ENCODE measurements at regions not wholly inside any gene's neighbourhood (a gene's known extent, or its start where the extent isn't known, plus 50 kb on each side); places are given as distances from the start of the nearest gene placed in this dataset.

DNA sequence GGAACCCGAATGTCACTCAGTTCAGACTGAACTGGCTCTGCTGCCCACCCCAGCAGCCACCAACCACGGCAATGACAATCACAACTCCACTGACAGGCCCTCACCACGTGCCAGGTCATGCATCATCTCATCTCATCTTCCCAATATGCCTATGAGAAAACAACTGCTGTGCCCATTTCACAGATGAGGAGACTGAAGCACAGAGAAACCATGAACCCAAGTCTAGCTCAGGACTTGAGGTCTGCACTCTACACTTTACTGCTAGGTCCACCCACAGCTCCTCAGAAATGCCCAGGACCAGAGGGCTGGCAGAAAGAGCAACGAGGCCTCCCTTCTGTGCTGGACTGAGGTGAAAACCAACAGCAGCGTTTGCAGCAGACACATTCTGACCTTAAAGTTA is 99.2 kb upstream of the LINGO1 start:
- TF ChIP-seq, protein P1, sequence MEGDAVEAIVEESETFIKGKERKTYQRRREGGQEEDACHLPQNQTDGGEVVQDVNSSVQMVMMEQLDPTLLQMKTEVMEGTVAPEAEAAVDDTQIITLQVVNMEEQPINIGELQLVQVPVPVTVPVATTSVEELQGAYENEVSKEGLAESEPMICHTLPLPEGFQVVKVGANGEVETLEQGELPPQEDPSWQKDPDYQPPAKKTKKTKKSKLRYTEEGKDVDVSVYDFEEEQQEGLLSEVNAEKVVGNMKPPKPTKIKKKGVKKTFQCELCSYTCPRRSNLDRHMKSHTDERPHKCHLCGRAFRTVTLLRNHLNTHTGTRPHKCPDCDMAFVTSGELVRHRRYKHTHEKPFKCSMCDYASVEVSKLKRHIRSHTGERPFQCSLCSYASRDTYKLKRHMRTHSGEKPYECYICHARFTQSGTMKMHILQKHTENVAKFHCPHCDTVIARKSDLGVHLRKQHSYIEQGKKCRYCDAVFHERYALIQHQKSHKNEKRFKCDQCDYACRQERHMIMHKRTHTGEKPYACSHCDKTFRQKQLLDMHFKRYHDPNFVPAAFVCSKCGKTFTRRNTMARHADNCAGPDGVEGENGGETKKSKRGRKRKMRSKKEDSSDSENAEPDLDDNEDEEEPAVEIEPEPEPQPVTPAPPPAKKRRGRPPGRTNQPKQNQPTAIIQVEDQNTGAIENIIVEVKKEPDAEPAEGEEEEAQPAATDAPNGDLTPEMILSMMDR (conservative IDR thresholded peaks at IDR 0.05; ENCODE audit: low read depth, low read length) = no peak
- no peak overlapping the region for H3K4me3 ChIP-seq (ENCODE audit: low read depth, low read length)

DNA sequence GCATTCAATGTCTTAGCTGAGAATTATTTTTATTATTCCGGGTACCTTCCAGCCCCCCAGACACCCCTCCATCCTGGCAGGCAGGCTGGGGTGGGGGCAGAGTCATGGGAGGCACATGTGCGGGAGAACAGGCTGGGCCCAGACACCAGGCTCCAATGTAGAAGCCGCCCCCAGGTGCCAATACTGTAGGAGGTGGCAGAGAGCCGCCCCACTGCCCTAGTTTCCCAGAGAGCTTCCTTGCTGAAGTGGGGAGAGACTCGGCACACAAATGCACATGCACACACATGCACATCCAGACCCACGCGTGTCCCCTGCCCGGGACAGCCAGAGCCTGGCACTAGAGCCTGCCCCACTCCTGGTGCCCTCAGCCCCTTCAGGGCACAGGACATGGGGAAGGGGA is 98.4 kb upstream of the LINGO1 start:
- H3K4me3 ChIP-seq (ENCODE audit: low read depth, low read length) = no peak overlapping the region
- TF ChIP-seq, protein P1 (conservative IDR thresholded peaks at IDR 0.05; ENCODE audit: low read depth, low read length) = no peak
- no peak for DNase-seq (ENCODE audit: low read depth)

More for the DNA sequence above, 99.2 kb upstream of the LINGO1 start:
- no peak for DNase-seq (ENCODE audit: low read depth)

DNA sequence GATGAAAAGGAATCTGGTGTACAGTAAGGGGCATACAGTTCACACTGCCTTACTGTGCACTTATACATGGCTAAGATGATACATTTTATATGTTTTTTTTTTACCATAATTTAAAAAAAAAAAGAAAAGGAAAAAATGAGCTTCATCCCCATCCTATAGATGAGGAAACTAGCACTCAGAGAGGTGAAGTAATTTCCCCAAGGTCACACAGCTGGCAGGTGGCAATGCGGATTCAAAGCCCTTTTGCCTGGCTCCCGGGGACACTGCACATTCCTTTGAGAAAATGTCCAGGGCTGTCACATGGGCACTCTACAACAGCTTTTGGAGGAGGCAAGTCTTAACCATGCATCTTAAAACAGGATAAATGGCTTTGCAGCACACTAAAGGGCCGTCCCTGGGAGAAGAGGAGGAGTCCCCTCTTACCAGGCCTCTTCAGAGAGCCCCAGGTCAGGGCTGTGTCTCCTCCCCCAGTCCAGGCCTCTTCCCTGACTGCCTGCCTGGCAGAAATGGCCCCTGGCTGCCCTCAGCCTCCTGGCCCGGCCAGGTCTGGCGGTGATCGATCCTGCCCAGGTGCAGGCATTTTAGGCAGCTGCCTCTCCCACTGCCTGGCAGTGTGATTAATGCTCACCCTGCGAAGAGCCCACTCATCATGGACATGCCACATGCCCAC is 95.1 kb upstream of the LINGO1 start:
- TF ChIP-seq, protein P1 (conservative IDR thresholded peaks at IDR 0.05; ENCODE audit: low read depth, low read length) = no peak
- DNase-seq (ENCODE audit: low read depth) = no peak
- no peak overlapping the region for H3K4me3 ChIP-seq (ENCODE audit: low read depth, low read length)

DNA sequence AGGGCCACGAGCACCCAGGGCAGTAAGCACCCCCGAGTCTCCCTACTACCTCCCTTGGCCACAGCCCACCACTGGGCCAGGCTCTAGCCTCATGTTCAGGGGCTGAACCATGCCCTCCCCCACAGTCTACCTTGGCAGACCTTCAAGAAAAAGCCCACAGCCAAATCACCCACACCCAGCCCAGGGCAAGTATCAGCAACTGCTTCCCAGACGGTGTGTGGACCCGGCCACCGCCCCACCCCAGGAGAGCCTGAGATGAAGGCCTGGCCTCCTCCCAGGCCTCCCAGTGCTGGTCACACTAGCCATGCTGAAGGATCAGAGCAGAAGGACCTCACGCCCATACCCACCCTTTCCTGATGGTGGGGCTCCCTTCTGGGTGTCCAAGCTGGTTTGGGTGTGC is 92.0 kb upstream of the LINGO1 start:
- no peak for DNase-seq (ENCODE audit: low read depth)
- TF ChIP-seq, protein P1 (conservative IDR thresholded peaks at IDR 0.05; ENCODE audit: low read depth, low read length) = no peak
- H3K4me3 ChIP-seq (ENCODE audit: low read depth, low read length) = no peak overlapping the region

DNA sequence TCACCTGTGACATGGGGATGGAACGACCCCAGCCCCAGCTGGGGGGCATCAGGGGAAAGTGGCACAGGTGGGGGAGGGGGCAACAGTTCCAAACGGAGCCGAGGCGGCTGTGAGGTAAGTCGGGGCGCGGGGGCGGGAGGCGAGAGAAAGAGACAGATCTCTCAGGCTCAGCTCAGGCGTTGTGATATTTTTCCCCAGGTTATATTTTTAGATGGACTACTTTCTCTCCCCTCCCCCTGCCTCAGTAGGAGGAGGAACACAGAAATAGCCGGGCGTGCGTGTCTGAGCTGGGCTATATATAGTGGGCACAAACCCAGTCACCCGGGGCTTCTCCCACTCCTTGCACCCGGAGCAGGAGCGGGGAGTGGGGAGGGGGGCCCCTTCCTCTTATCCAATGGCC is 91.0 kb upstream of the LINGO1 start:
- no peak for DNase-seq (ENCODE audit: low read depth)
- no peak overlapping the region for H3K4me3 ChIP-seq (ENCODE audit: low read depth, low read length)
- TF ChIP-seq, protein P1 (conservative IDR thresholded peaks at IDR 0.05; ENCODE audit: low read depth, low read length) = no peak

DNA sequence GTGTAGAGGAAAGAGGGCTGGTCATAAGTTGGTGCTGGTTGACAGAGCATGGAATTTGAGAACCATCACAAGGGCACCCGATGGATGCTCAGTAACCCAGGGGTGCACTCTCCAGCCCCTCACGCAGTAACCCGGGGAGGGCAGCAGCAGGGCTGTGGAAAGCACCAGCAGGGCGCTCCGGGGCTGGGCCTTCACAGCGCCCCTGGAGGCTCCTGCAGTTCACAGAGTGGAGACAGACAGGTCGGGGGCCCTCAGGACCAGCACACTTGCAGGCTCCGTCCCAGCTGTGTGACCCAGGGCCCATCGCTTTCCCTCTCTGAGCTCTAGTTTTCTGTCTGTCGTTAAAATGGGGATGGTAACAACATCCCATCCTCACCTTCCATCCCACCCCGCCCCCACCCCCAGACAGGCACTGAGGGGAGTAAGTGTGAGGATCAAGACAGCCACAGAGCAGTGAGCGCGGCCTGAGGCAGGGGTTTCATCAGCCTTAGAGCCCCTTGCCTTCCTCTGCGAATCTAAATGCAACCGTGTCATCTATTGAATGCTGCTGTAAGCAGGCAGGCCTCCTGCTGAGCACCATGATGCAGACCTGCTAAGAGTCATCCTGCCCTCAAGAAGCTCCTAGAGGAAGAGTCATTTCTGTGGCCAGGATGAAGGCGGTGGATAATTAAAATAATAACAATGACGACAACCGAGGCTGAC is 90.2 kb upstream of the LINGO1 start:
- H3K4me3 ChIP-seq (ENCODE audit: low read depth, low read length) = no peak overlapping the region
- TF ChIP-seq, protein P1 (conservative IDR thresholded peaks at IDR 0.05; ENCODE audit: low read depth, low read length) = no peak
- DNase-seq (ENCODE audit: low read depth) = no peak

DNA sequence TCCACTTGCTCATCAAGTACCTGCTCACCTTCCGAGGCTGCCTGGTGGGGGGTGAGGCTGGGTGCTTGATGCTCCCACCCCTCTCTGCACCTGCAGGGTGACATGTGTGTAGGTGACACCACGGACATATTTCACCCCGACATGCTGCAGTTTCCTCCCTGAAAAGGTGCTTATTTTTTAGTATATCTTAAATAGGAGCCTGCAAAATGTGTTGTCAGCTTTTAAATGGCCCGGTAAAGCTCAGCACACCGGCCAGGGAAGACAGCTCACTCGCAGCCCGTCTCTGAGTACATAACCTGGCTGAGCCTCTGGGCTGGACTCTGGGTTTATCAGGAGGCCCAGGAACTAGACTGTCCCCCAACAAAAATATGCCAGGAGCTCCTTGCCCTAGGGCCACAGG is 89.3 kb upstream of the LINGO1 start:
- no peak for DNase-seq (ENCODE audit: low read depth)
- no peak overlapping the region for H3K4me3 ChIP-seq (ENCODE audit: low read depth, low read length)
- TF ChIP-seq, protein P1 (conservative IDR thresholded peaks at IDR 0.05; ENCODE audit: low read depth, low read length) = no peak

Measured in choroid plexus epithelial cell (primary cell).